A549 (cell line): ENCODE measurements at regions not wholly inside any gene's neighbourhood (a gene's known extent, or its start where the extent isn't known, plus 50 kb on each side); places are given as distances from the start of the nearest gene placed in this dataset.

Source experiments
- BHLHE40 ChIP-seq: IDR thresholded peaks from 2 replicates; pipeline ENCODE4 v1.6.1; 2012; ENCODE audit warnings: low read depth, low read length, inconsistent platforms
- CHD2 ChIP-seq: fragments of 150-350 bp; IDR thresholded peaks from 2 replicates; pipeline ENCODE4 v1.6.1; 2014; ENCODE audit warnings: low read length; ENCODE audit not compliant: partially characterized antibody
- CHD4 ChIP-seq: fragments of 200-600 bp; sonication (generic); IDR thresholded peaks from 2 replicates; pipeline ENCODE4 v1.6.1; 2016; ENCODE audit warnings: antibody characterized with exemption, mild to moderate bottlenecking, borderline replicate concordance
- CTCF ChIP-seq: fragments of >200 bp; sonication (Bioruptor Twin); formaldehyde crosslinking; IDR thresholded peaks from 3 replicates; pipeline ENCODE4 v1.5.1; 2016
- EP300 ChIP-seq, 2 experiments: fragments of >200 bp; sonication (Bioruptor Twin); formaldehyde crosslinking; IDR thresholded peaks; 2 replicates in 1 of 2; 3 replicates in 1 of 2; pipeline ENCODE4 v1.6.1; 2016 to 2017
- JUN ChIP-seq, 2 experiments: fragments of >200 bp; sonication (Bioruptor Twin); formaldehyde crosslinking; IDR thresholded peaks; 2 replicates in 1 of 2; 3 replicates in 1 of 2; pipeline ENCODE4 v1.6.1; 2016 to 2017
- JUNB ChIP-seq: fragments of >200 bp; sonication (Bioruptor Twin); formaldehyde crosslinking; IDR thresholded peaks from 2 replicates; pipeline ENCODE4 v1.6.1; 2016
- POLR2A ChIP-seq: IDR thresholded peaks from 2 replicates; pipeline ENCODE4 v1.6.1; 2012; ENCODE audit warnings: mild to moderate bottlenecking, low read length
- RFX5 ChIP-seq: fragments of 450-650 bp; IDR thresholded peaks from 2 replicates; pipeline ENCODE4 v1.7.1; 2014; ENCODE audit warnings: antibody characterized with exemption, mild to moderate bottlenecking, moderate library complexity
- SMC3 ChIP-seq: fragments of >200 bp; sonication (Bioruptor Twin); formaldehyde crosslinking; IDR thresholded peaks from 3 replicates; pipeline ENCODE4 v1.6.1; 2018; ENCODE audit warnings: inconsistent platforms
- USF2 ChIP-seq: fragments of 450-650 bp; IDR thresholded peaks from 2 replicates; pipeline ENCODE4 v1.6.1; 2014; ENCODE audit warnings: antibody characterized with exemption
- ZFP36 ChIP-seq: fragments of 450-650 bp; IDR thresholded peaks from 2 replicates; pipeline ENCODE4 v1.6.1; 2014; ENCODE audit warnings: borderline replicate concordance; ENCODE audit not compliant: partially characterized antibody

- TF ChIP-seq USF2 (no peak), RFX5 (no peak), CTCF (no peak), CHD2 (no peak), JUN (IDR thresholded peaks at IDR 0.05) (no peak), POLR2A (no peak), CHD4 (no peak), ZFP36 (no peak), SMC3 (no peak), JUNB (no peak), BHLHE40 (no peak), EP300 (IDR thresholded peaks at IDR 0.05) (no peak)
Observed at GRCh38 chr12:61574339-61574738, 685.9 kb upstream of the USP15 start.
